Glutamatergic neuron (in vitro differentiated cells): ENCODE measurements at regions not wholly inside any gene's neighbourhood (a gene's known extent, or its start where the extent isn't known, plus 50 kb on each side); places are given as distances from the start of the nearest gene placed in this dataset.

Experiments used
- DNase-seq: peaks from one replicate; pipeline ENCODE4 v3.0.0; 2022
- H3K27ac Mint-ChIP-seq: one replicate; pipeline ENCODE4 v1.8.0; 2020; ENCODE audit warnings: mild to moderate bottlenecking, mixed read lengths, inconsistent platforms; ENCODE audit not compliant: unreplicated experiment
- H3K27me3 Mint-ChIP-seq: one replicate; pipeline ENCODE4 v1.8.0; 2020; ENCODE audit warnings: mild to moderate bottlenecking, moderate library complexity, mixed read lengths, inconsistent platforms; ENCODE audit not compliant: unreplicated experiment
- H3K36me3 Mint-ChIP-seq: one replicate; pipeline ENCODE4 v1.8.0; 2020; ENCODE audit warnings: mild to moderate bottlenecking, mixed read lengths, inconsistent platforms; ENCODE audit not compliant: unreplicated experiment
- H3K4me1 Mint-ChIP-seq: one replicate; pipeline ENCODE4 v1.8.0; 2020; ENCODE audit warnings: mild to moderate bottlenecking, low read depth, mixed read lengths, inconsistent platforms; ENCODE audit not compliant: unreplicated experiment
- H3K4me3 Mint-ChIP-seq: one replicate; pipeline ENCODE4 v1.8.0; 2020; ENCODE audit warnings: mild to moderate bottlenecking, mixed read lengths, inconsistent platforms; ENCODE audit not compliant: unreplicated experiment
- H3K9me3 Mint-ChIP-seq: one replicate; pipeline ENCODE4 v1.8.0; 2020; ENCODE audit warnings: mild to moderate bottlenecking, moderate library complexity, mixed read lengths, inconsistent platforms; ENCODE audit not compliant: unreplicated experiment
- TF ChIP-seq, protein P1 (sequence below): fragments of 200-600 bp; sonication (generic); IDR thresholded peaks from one replicate; pipeline ENCODE4 v1.5.0; 2021; ENCODE audit not compliant: partially characterized antibody, unreplicated experiment

DNA sequence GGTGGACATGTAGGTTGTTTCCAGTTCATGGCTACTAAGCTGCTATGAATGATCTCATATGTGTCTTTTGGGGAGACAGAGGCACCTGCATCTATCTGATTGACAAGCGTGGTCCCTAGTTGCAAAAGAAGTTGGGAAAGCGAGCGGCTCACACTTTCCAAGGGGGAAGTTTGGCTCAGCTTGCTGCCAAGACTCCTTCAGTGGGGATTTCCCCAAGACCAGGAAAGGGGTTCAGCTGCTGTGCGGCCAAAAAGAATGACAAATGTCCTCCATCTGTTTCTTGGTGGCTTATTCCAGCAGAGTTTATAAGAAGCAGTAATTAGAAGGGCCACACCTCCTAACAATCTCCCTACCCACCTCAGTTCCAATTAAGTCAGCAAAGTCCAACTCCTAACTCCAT is 128.5 kb upstream of the GALNT2 start:
- H3K27me3 Mint-ChIP-seq = no peaks in the 10 kb centered on the region
- no peaks in the 10 kb centered on the region for H3K36me3 Mint-ChIP-seq
- TF ChIP-seq, protein P1, sequence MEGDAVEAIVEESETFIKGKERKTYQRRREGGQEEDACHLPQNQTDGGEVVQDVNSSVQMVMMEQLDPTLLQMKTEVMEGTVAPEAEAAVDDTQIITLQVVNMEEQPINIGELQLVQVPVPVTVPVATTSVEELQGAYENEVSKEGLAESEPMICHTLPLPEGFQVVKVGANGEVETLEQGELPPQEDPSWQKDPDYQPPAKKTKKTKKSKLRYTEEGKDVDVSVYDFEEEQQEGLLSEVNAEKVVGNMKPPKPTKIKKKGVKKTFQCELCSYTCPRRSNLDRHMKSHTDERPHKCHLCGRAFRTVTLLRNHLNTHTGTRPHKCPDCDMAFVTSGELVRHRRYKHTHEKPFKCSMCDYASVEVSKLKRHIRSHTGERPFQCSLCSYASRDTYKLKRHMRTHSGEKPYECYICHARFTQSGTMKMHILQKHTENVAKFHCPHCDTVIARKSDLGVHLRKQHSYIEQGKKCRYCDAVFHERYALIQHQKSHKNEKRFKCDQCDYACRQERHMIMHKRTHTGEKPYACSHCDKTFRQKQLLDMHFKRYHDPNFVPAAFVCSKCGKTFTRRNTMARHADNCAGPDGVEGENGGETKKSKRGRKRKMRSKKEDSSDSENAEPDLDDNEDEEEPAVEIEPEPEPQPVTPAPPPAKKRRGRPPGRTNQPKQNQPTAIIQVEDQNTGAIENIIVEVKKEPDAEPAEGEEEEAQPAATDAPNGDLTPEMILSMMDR = no peak
- H3K4me3 Mint-ChIP-seq = no peak overlapping the region
- no peaks in the 10 kb centered on the region for H3K9me3 Mint-ChIP-seq
- no peaks in the 10 kb centered on the region for H3K4me1 Mint-ChIP-seq
- H3K27ac Mint-ChIP-seq = no peak overlapping the region
- DNase-seq = no peak

- Mint-ChIP-seq H3K27ac (no peak overlapping the region), H3K4me3 (no peak overlapping the region), H3K9me3 (no peaks in the 10 kb centered on the region), H3K4me1 (peaks cover 3% of the 10 kb centered on the region), H3K36me3 (no peaks in the 10 kb centered on the region), H3K27me3 (peaks cover 1% of the 10 kb centered on the region)
- DNase-seq = no peak
- TF ChIP-seq, protein P1 = no peak
Observed at GRCh38 chr1:229940684-229941083, 126.4 kb upstream of the GALNT2 start.

GRCh38 chr1:229941160-229941559 is 125.9 kb upstream of the GALNT2 start:
- no peak for DNase-seq
- H3K27ac Mint-ChIP-seq = no peak overlapping the region
- H3K9me3 Mint-ChIP-seq = no peaks in the 10 kb centered on the region
- H3K4me3 Mint-ChIP-seq = no peak overlapping the region
- TF ChIP-seq, protein P1 = no peak
- peaks cover 3% of the 10 kb centered on the region for H3K4me1 Mint-ChIP-seq
- H3K36me3 Mint-ChIP-seq = no peaks in the 10 kb centered on the region
- peaks cover 1% of the 10 kb centered on the region for H3K27me3 Mint-ChIP-seq

GRCh38 chr1:229941831-229942230 is 125.2 kb upstream of the GALNT2 start:
- no peak overlapping the region for H3K4me3 Mint-ChIP-seq
- no peaks in the 10 kb centered on the region for H3K9me3 Mint-ChIP-seq
- no peaks in the 10 kb centered on the region for H3K36me3 Mint-ChIP-seq
- no peak for DNase-seq
- peaks cover 1% of the 10 kb centered on the region for H3K27me3 Mint-ChIP-seq
- peaks cover 3% of the 10 kb centered on the region for H3K4me1 Mint-ChIP-seq
- TF ChIP-seq, protein P1 = no peak
- H3K27ac Mint-ChIP-seq = no peak overlapping the region

DNA sequence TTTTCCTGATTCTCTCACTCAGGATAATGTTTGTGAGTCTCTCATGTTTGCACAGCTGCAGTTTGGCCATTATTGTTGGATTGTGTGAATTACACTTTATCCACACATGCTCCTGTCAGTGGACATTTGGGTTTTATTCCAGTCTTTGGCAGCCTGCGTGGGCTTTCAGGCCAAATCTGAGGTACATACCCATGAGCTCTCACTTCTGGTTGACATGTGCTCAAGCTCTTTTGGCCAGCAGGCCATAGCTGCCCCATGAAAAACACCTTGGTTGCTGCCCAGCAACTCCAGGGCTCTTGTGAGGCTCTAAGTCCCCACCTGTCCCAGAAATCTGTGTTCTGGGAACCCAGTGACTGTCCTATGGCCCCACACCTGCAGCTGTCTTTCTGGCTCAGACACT is 124.5 kb upstream of the GALNT2 start:
- Mint-ChIP-seq H3K36me3 (no peaks in the 10 kb centered on the region), H3K27me3 (peaks cover 1% of the 10 kb centered on the region), H3K4me3 (no peak overlapping the region), H3K4me1 (peaks cover 3% of the 10 kb centered on the region), H3K9me3 (no peaks in the 10 kb centered on the region), H3K27ac (no peak overlapping the region)
- TF ChIP-seq, protein P1 = no peak
- no peak for DNase-seq
